SH-SY5Y (cell line): ENCODE measurements at regions not wholly inside any gene's neighbourhood (a gene's known extent, or its start where the extent isn't known, plus 50 kb on each side); places are given as distances from the start of the nearest gene placed in this dataset.

Source experiments
- GATA2 ChIP-seq: IDR thresholded peaks from 2 replicates; pipeline ENCODE4 v1.6.1; 2011; ENCODE audit warnings: mild to moderate bottlenecking, low read depth, low read length
- GATA3 ChIP-seq: IDR thresholded peaks from 2 replicates; pipeline ENCODE4 v1.6.1; 2011; ENCODE audit warnings: low read depth, mild to moderate bottlenecking, low read length, moderate library complexity

GRCh38 chr21:28437061-28437460, 555.6 kb downstream of the LTN1 start:
- no peak for TF ChIP-seq GATA2
- no peak for TF ChIP-seq GATA3
